Neural cell (in vitro differentiated cells): ENCODE measurements at regions not wholly inside any gene's neighbourhood (a gene's known extent, or its start where the extent isn't known, plus 50 kb on each side); places are given as distances from the start of the nearest gene placed in this dataset.

Source experiments
- EP300 ChIP-seq: fragments of 450-650 bp; conservative IDR thresholded peaks from 2 replicates; pipeline ENCODE4 v1.6.1; 2014; ENCODE audit warnings: antibody characterized with exemption, mild to moderate bottlenecking, moderate library complexity; ENCODE audit not compliant: poor library complexity, severe bottlenecking
- REST ChIP-seq: IDR thresholded peaks from 2 replicates; pipeline ENCODE4 v1.6.1; 2012; ENCODE audit warnings: borderline replicate concordance
- TF ChIP-seq, protein P1 (sequence below): fragments of 450-650 bp; IDR thresholded peaks from 2 replicates; pipeline ENCODE4 v1.5.1; 2014; ENCODE audit warnings: antibody characterized with exemption, mild to moderate bottlenecking, moderate library complexity; ENCODE audit not compliant: poor library complexity, severe bottlenecking

GRCh38 chrX:122272011-122272410, 912.1 kb upstream of the GRIA3 start:
- TF ChIP-seq, protein P1, sequence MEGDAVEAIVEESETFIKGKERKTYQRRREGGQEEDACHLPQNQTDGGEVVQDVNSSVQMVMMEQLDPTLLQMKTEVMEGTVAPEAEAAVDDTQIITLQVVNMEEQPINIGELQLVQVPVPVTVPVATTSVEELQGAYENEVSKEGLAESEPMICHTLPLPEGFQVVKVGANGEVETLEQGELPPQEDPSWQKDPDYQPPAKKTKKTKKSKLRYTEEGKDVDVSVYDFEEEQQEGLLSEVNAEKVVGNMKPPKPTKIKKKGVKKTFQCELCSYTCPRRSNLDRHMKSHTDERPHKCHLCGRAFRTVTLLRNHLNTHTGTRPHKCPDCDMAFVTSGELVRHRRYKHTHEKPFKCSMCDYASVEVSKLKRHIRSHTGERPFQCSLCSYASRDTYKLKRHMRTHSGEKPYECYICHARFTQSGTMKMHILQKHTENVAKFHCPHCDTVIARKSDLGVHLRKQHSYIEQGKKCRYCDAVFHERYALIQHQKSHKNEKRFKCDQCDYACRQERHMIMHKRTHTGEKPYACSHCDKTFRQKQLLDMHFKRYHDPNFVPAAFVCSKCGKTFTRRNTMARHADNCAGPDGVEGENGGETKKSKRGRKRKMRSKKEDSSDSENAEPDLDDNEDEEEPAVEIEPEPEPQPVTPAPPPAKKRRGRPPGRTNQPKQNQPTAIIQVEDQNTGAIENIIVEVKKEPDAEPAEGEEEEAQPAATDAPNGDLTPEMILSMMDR, result no peak
- TF ChIP-seq REST (no peak), EP300 (no peak)
